ENCODE measurements at regions not wholly inside any gene's neighbourhood (a gene's known extent, or its start where the extent isn't known, plus 50 kb on each side); places are given as distances from the start of the nearest gene placed in this dataset.
A peak's percentile ranks its signal among the peaks of the same experiment; 100 is the strongest.

DNA sequence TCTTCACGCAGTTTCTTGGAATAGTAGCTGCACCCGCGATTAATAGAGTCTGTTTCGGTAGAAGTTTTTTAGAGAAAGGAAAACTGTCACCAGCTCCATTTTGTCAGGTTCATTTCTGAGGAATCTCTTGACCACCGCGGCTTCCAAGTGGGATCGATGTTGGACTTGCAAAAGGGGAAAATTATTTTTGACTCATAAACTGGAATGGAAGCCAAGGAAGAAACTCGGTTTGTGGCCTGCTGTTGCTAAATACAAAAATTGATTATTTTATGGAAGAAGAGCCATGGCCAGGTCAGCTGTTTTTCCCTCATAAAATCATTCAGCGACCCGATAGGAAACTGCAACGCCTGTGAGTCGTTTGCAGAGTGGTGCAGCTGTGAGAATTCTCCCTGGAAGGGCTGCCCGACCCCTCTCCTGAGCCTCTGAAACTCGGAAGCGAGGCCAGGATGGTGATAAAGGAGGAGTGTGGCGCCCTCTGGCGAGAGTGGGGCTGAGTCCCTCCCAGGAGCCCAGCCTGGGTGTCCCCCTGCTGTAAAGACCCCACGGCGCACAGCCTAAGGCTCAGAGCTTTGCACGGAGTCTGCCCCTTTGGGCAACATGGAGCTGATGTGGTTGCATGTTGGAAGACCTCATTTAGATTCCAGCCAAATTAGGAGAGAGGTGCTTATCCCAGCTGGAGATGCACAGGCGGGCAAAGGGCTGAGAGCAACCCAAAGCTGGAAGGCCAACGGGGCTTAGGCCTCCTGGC is 83.6 kb upstream of the SLC25A33 start:
- H2AFZ ChIP-seq (ENCODE audit: insufficient read depth, low read depth, low read length, poor library complexity, severe bottlenecking) = no peak overlapping the region
- Mint-ChIP-seq H3K4me1 (peaks cover 3% of the 10 kb centered on the region), H3K27ac (no peak overlapping the region), H3K9me3 (ENCODE audit: insufficient read depth) (no peaks in the 10 kb centered on the region), H3K27me3 (no peaks in the 10 kb centered on the region), H3K4me3 (no peak overlapping the region)
- no peaks in the 10 kb centered on the region for H4K20me1 ChIP-seq (ENCODE audit: control insufficient read depth, insufficient read depth, low read length, poor library complexity, severe bottlenecking)
- POLR2A ChIA-PET = interaction anchor here (0.6 to 1.8 kb wide), 3 partner anchors 36 to 166 kb away, joined by 7 to 9 read pairs (median 8); no protein-coding TSS in a partner anchor
- intact Hi-C loops (cut with micrococcal nuclease) = no loop called here
- H3K4me2 ChIP-seq (replicated peaks; ENCODE audit: low read depth, low read length, poor library complexity, severe bottlenecking) = no peak overlapping the region
- ATAC-seq (ENCODE audit: low read depth) (peak; percentile 77), DNase-seq (peak; percentile 80)
- H3K27ac ChIP-seq (ENCODE audit: low read length in 2 of 2) = no peak overlapping the region
- no peaks in the 10 kb centered on the region for H3K79me2 ChIP-seq (ENCODE audit: control insufficient read depth, insufficient read depth, low read length)
- no peaks in the 10 kb centered on the region for H3K36me3 ChIP-seq (replicated peaks in 1 of 2; ENCODE audit: control extremely low read depth in 1 of 2, control insufficient read depth in 1 of 2, extremely low read depth in 1 of 2, insufficient read depth in 2 of 2, low read length in 1 of 2)
- WGBS (ENCODE audit: insufficient coverage) = 49% methylated on average over 22 of the region's 22 CpGs
- no peaks in the 10 kb centered on the region for H3K27me3 ChIP-seq (replicated peaks in 1 of 4; ENCODE audit: control extremely low read depth in 1 of 4, control insufficient read depth in 3 of 4, insufficient read depth in 4 of 4, low read length in 3 of 4)
- no peaks in the 10 kb centered on the region for H3K9me3 ChIP-seq (ENCODE audit: control extremely low read depth in 1 of 3, control insufficient read depth in 2 of 3, insufficient read depth in 1 of 3, low read length in 2 of 3)
- peaks cover 0 to 3% of the 10 kb centered on the region in 2 donors for H3K4me1 ChIP-seq (ENCODE audit: control insufficient read depth in 2 of 2, insufficient read depth in 2 of 2, low read length in 2 of 2)
- H3K4me3 ChIP-seq (ENCODE audit: control extremely low read depth in 1 of 5, extremely low read depth in 1 of 5, insufficient read depth in 1 of 5, low read depth in 2 of 5, low read length in 4 of 5) = no peak overlapping the region
- no peak for TF ChIP-seq EZH2 (IDR thresholded peaks at IDR 0.05; ENCODE audit: borderline replicate concordance, insufficient read depth, low read depth, low read length, poor library complexity, severe bottlenecking)
- TF ChIP-seq, protein P1, sequence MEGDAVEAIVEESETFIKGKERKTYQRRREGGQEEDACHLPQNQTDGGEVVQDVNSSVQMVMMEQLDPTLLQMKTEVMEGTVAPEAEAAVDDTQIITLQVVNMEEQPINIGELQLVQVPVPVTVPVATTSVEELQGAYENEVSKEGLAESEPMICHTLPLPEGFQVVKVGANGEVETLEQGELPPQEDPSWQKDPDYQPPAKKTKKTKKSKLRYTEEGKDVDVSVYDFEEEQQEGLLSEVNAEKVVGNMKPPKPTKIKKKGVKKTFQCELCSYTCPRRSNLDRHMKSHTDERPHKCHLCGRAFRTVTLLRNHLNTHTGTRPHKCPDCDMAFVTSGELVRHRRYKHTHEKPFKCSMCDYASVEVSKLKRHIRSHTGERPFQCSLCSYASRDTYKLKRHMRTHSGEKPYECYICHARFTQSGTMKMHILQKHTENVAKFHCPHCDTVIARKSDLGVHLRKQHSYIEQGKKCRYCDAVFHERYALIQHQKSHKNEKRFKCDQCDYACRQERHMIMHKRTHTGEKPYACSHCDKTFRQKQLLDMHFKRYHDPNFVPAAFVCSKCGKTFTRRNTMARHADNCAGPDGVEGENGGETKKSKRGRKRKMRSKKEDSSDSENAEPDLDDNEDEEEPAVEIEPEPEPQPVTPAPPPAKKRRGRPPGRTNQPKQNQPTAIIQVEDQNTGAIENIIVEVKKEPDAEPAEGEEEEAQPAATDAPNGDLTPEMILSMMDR (IDR thresholded peaks at IDR 0.05) = peak; percentile 92
- H3K9ac ChIP-seq (ENCODE audit: low read length) = no peak overlapping the region
- CTCF ChIA-PET = interaction anchor here (0.6 to 11.7 kb wide), 46 partner anchors 9 to 352 kb away, joined by 3 to 352 read pairs (median 4); partner anchors contain the start of genes H6PD and SPSB1

DNA sequence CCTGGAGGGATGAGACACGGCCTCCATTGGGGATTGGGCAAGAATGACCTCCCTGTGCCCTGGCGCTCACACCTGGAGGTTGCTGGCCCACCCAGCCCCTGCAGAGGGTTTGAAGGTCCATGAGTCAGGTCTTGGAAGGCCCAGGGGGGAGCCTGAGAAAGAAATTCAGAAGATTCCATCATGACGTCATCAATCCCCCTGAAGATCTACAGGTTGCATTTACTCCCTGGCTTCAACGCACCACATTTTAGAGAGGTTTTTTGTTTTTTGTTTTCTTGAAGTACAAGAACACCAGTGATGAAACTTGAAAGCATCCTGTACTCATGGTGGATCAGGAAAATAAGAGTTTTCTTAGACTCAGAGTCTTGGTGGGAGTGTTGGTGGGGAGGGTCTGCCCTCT is 82.4 kb upstream of the SLC25A33 start:
- Mint-ChIP-seq H3K27me3 (no peaks in the 10 kb centered on the region), H3K9me3 (ENCODE audit: insufficient read depth) (no peaks in the 10 kb centered on the region), H3K4me3 (no peak overlapping the region), H3K27ac (no peak overlapping the region), H3K4me1 (peaks cover 3% of the 10 kb centered on the region)
- intact Hi-C loops (cut with micrococcal nuclease) = no loop called here
- WGBS (ENCODE audit: insufficient coverage) = 79% methylated on average over 2 of the region's 4 CpGs
- Histone ChIP-seq H3K4me2 (replicated peaks; ENCODE audit: low read depth, low read length, poor library complexity, severe bottlenecking) (no peak overlapping the region), H3K36me3 (replicated peaks in 1 of 2; ENCODE audit: control extremely low read depth in 1 of 2, control insufficient read depth in 1 of 2, extremely low read depth in 1 of 2, insufficient read depth in 2 of 2, low read length in 1 of 2) (no peaks in the 10 kb centered on the region), H3K79me2 (ENCODE audit: control insufficient read depth, insufficient read depth, low read length) (no peaks in the 10 kb centered on the region), H3K4me3 (ENCODE audit: control extremely low read depth in 1 of 5, extremely low read depth in 1 of 5, insufficient read depth in 1 of 5, low read depth in 2 of 5, low read length in 4 of 5) (no peak overlapping the region), H3K27me3 (replicated peaks in 1 of 4; ENCODE audit: control extremely low read depth in 1 of 4, control insufficient read depth in 3 of 4, insufficient read depth in 4 of 4, low read length in 3 of 4) (no peaks in the 10 kb centered on the region), H2AFZ (ENCODE audit: insufficient read depth, low read depth, low read length, poor library complexity, severe bottlenecking) (no peak overlapping the region), H4K20me1 (ENCODE audit: control insufficient read depth, insufficient read depth, low read length, poor library complexity, severe bottlenecking) (no peaks in the 10 kb centered on the region), H3K27ac (ENCODE audit: low read length in 2 of 2) (no peak overlapping the region), H3K4me1 (ENCODE audit: control insufficient read depth in 2 of 2, insufficient read depth in 2 of 2, low read length in 2 of 2) (peaks cover 0 to 3% of the 10 kb centered on the region in 2 donors), H3K9ac (ENCODE audit: low read length) (no peak overlapping the region), H3K9me3 (ENCODE audit: control extremely low read depth in 1 of 3, control insufficient read depth in 2 of 3, insufficient read depth in 1 of 3, low read length in 2 of 3) (no peaks in the 10 kb centered on the region)
- ATAC-seq (ENCODE audit: low read depth) = no peak
- DNase-seq = no peak
- POLR2A ChIA-PET = interaction anchor here (0.7 kb wide), 1 partner anchor 129 kb away, joined by 7 read pairs; no protein-coding TSS in a partner anchor
- TF ChIP-seq, protein P1 (IDR thresholded peaks at IDR 0.05) = no peak
- TF ChIP-seq EZH2 (IDR thresholded peaks at IDR 0.05; ENCODE audit: borderline replicate concordance, insufficient read depth, low read depth, low read length, poor library complexity, severe bottlenecking) = no peak
- CTCF ChIA-PET = interaction anchor here (1.0 to 11.7 kb wide), 10 partner anchors 13 to 190 kb away, joined by 3 to 352 read pairs (median 10); partner anchors contain the start of gene SPSB1
